ENCODE measurements at regions not wholly inside any gene's neighbourhood (a gene's known extent, or its start where the extent isn't known, plus 50 kb on each side); places are given as distances from the start of the nearest gene placed in this dataset.

GRCh38 chr4:11898796-11899195 lies 470.1 kb upstream of the HS3ST1 start:
- DNase-seq, result no peak

- DNase-seq, result no peak
Measured at GRCh38 chr4:11895766-11896165, 467.1 kb upstream of the HS3ST1 start.

- DNase-seq, result no peak
Measured at GRCh38 chr4:11894977-11895376, 466.3 kb upstream of the HS3ST1 start.

GRCh38 chr4:11894221-11894620 lies 465.5 kb upstream of the HS3ST1 start:
- DNase-seq, result no peak

GRCh38 chr4:11889099-11889498 lies 460.4 kb upstream of the HS3ST1 start:
- DNase-seq, result no peak

- DNase-seq, result no peak
Measured at GRCh38 chr4:11881947-11882346, 453.3 kb upstream of the HS3ST1 start.

- no peak for DNase-seq
Measured at GRCh38 chr4:11881364-11881763, 452.7 kb upstream of the HS3ST1 start.

GRCh38 chr4:11878241-11878640 lies 449.5 kb upstream of the HS3ST1 start:
- no peak for DNase-seq

GRCh38 chr4:11876104-11876503 lies 447.4 kb upstream of the HS3ST1 start:
- DNase-seq, result no peak

- DNase-seq, result no peak
Measured at GRCh38 chr4:11869191-11869870, 440.6 kb upstream of the HS3ST1 start.

GRCh38 chr4:11866391-11866790 lies 437.7 kb upstream of the HS3ST1 start:
- no peak for DNase-seq

GRCh38 chr4:11860996-11861395 lies 432.3 kb upstream of the HS3ST1 start:
- no peak for DNase-seq

- DNase-seq, result no peak
Measured at GRCh38 chr4:11857881-11858280, 429.2 kb upstream of the HS3ST1 start.

GRCh38 chr4:11847167-11847566 lies 418.5 kb upstream of the HS3ST1 start:
- DNase-seq, result no peak

- DNase-seq, result no peak
Measured at GRCh38 chr4:11843927-11844326, 415.2 kb upstream of the HS3ST1 start.

GRCh38 chr4:11843340-11843739 lies 414.6 kb upstream of the HS3ST1 start:
- no peak for DNase-seq

- no peak for DNase-seq
Measured at GRCh38 chr4:11842620-11843263, 414.0 kb upstream of the HS3ST1 start.

- DNase-seq, result no peak
Measured at GRCh38 chr4:11839889-11840288, 411.2 kb upstream of the HS3ST1 start.

GRCh38 chr4:11831739-11832138 lies 403.0 kb upstream of the HS3ST1 start:
- no peak for DNase-seq

- DNase-seq, result no peak
Measured at GRCh38 chr4:11824566-11824965, 395.9 kb upstream of the HS3ST1 start.

- no peak for DNase-seq
Measured at GRCh38 chr4:11821772-11822430, 393.2 kb upstream of the HS3ST1 start.

- no peak for DNase-seq
Measured at GRCh38 chr4:11817088-11817487, 388.4 kb upstream of the HS3ST1 start.

- no peak for DNase-seq
Measured at GRCh38 chr4:11814758-11815157, 386.1 kb upstream of the HS3ST1 start.

- no peak for DNase-seq
Measured at GRCh38 chr4:11813951-11814446, 385.3 kb upstream of the HS3ST1 start.
